Spinal cord (tissue), 9 donors: ENCODE measurements at regions not wholly inside any gene's neighbourhood (a gene's known extent, or its start where the extent isn't known, plus 50 kb on each side); places are given as distances from the start of the nearest gene placed in this dataset.

ENCODE experiments used
- DNase-seq, 6 donors: peaks; one replicate each; pipeline versions ENCODE4 v3.0.0 to v3.0.0-alpha.2; 2013 to 2015; ENCODE audit warnings: low spot score in 6 of 6, low read depth in 4 of 6
- H3K27ac ChIP-seq: one replicate; pipeline ENCODE4 v1.5.1; 2013; ENCODE audit warnings: low read depth, low read length, control low read depth
- H3K27me3 ChIP-seq: one replicate; pipeline ENCODE4 v1.6.1; 2013; ENCODE audit warnings: low read length; ENCODE audit not compliant: control insufficient read depth, insufficient read depth
- H3K36me3 ChIP-seq: one replicate; pipeline ENCODE4 v1.6.1; 2013; ENCODE audit warnings: low read length; ENCODE audit not compliant: control insufficient read depth, insufficient read depth
- H3K4me1 ChIP-seq: one replicate; pipeline ENCODE4 v1.6.1; 2013; ENCODE audit warnings: low read length; ENCODE audit not compliant: control insufficient read depth, insufficient read depth
- H3K4me3 ChIP-seq: one replicate; pipeline ENCODE4 v1.5.1; 2013; ENCODE audit warnings: low read depth, low read length, control low read depth
- H3K9me3 ChIP-seq: one replicate; pipeline ENCODE4 v1.6.1; 2013; ENCODE audit warnings: low read length; ENCODE audit not compliant: control insufficient read depth, insufficient read depth
- WGBS: methylation state at CpG from one replicate; pipeline ENCODE4 v1.1.5; 2013; ENCODE audit warnings: missing lambda C conversion rate; ENCODE audit not compliant: insufficient coverage; 5-methylcytosine and 5-hydroxymethylcytosine counted together
- donor health status: healthy.

GRCh38 chr13:44107357-44108121 is 227.8 kb downstream of the LACC1 start:
- WGBS, result 79% methylated on average over 7 of the region's 10 CpGs
- Histone ChIP-seq H3K27ac (no peak overlapping the region), H3K27me3 (no peaks in the 10 kb centered on the region)

GRCh38 chr13:44108331-44108858 is 228.7 kb downstream of the LACC1 start:
- H3K4me3 ChIP-seq, result no peak overlapping the region
- 78% methylated on average over 2 of the region's 2 CpGs for WGBS
- no peak overlapping the region for H3K27ac ChIP-seq

More at GRCh38 chr13:44107357-44108121, 227.8 kb downstream of the LACC1 start:
- no peaks in the 10 kb centered on the region for H3K36me3 ChIP-seq
- H3K4me3 ChIP-seq, result no peak overlapping the region
- no peaks in the 10 kb centered on the region for H3K9me3 ChIP-seq
- DNase-seq, result no peak
- peaks cover 5% of the 10 kb centered on the region for H3K4me1 ChIP-seq

GRCh38 chr13:44110091-44110621 is 230.5 kb downstream of the LACC1 start:
- Histone ChIP-seq H3K27me3 (no peaks in the 10 kb centered on the region), H3K36me3 (no peaks in the 10 kb centered on the region), H3K9me3 (no peaks in the 10 kb centered on the region), H3K4me3 (no peak overlapping the region), H3K27ac (no peak overlapping the region), H3K4me1 (no peaks in the 10 kb centered on the region)
- WGBS, result 75% methylated on average over 7 of the region's 7 CpGs
- DNase-seq, result no peak

More at GRCh38 chr13:44108331-44108858, 228.7 kb downstream of the LACC1 start:
- H3K36me3 ChIP-seq, result no peaks in the 10 kb centered on the region
- peaks cover 5% of the 10 kb centered on the region for H3K4me1 ChIP-seq
- H3K27me3 ChIP-seq, result no peaks in the 10 kb centered on the region
- no peaks in the 10 kb centered on the region for H3K9me3 ChIP-seq
- DNase-seq, result no peak

GRCh38 chr13:44111701-44112100 is 232.0 kb downstream of the LACC1 start:
- Histone ChIP-seq H3K36me3 (no peaks in the 10 kb centered on the region), H3K9me3 (no peaks in the 10 kb centered on the region), H3K27ac (peak overlapping the region; percentile 50), H3K27me3 (no peaks in the 10 kb centered on the region), H3K4me1 (no peaks in the 10 kb centered on the region), H3K4me3 (no peak overlapping the region)
- no peak for DNase-seq
- WGBS, result 78% methylated on average over 3 of the region's 3 CpGs

- Histone ChIP-seq H3K27ac (peak overlapping the region; percentile 44), H3K9me3 (no peaks in the 10 kb centered on the region), H3K36me3 (no peaks in the 10 kb centered on the region), H3K4me3 (no peak overlapping the region), H3K4me1 (no peaks in the 10 kb centered on the region), H3K27me3 (no peaks in the 10 kb centered on the region)
- DNase-seq, result peak in 1 of 6 donors; percentile 48
- no CpG with 5 or more reads among the region's 6 CpGs for WGBS
Measured at GRCh38 chr13:44112700-44113329, 233.1 kb downstream of the LACC1 start.

GRCh38 chr13:44116562-44117332 is 237.0 kb downstream of the LACC1 start:
- DNase-seq, result peak in 1 of 6 donors; percentile 44
- peak overlapping the region; percentile 21 for H3K27ac ChIP-seq
- 60% methylated on average over 2 of the region's 7 CpGs for WGBS
- H3K36me3 ChIP-seq, result no peaks in the 10 kb centered on the region
- H3K4me3 ChIP-seq, result no peak overlapping the region
- no peaks in the 10 kb centered on the region for H3K27me3 ChIP-seq
- H3K4me1 ChIP-seq, result peaks cover 13% of the 10 kb centered on the region
- no peaks in the 10 kb centered on the region for H3K9me3 ChIP-seq

GRCh38 chr13:44117351-44117750 is 237.6 kb downstream of the LACC1 start:
- Histone ChIP-seq H3K9me3 (no peaks in the 10 kb centered on the region), H3K27me3 (no peaks in the 10 kb centered on the region), H3K4me1 (peaks cover 13% of the 10 kb centered on the region), H3K36me3 (no peaks in the 10 kb centered on the region), H3K27ac (peak overlapping the region; percentile 21), H3K4me3 (no peak overlapping the region)
- DNase-seq, result no peak
- WGBS, result 60% methylated on average over 1 of the region's 3 CpGs

GRCh38 chr13:44117816-44118215 is 238.1 kb downstream of the LACC1 start:
- Histone ChIP-seq H3K36me3 (no peaks in the 10 kb centered on the region), H3K4me1 (peaks cover 13% of the 10 kb centered on the region), H3K4me3 (no peak overlapping the region), H3K27ac (no peak overlapping the region), H3K27me3 (no peaks in the 10 kb centered on the region), H3K9me3 (no peaks in the 10 kb centered on the region)
- no peak for DNase-seq
- WGBS, result no CpG with 5 or more reads among the region's 2 CpGs

GRCh38 chr13:44118881-44119280 is 239.2 kb downstream of the LACC1 start:
- H3K4me3 ChIP-seq, result no peak overlapping the region
- no peaks in the 10 kb centered on the region for H3K36me3 ChIP-seq
- H3K27me3 ChIP-seq, result no peaks in the 10 kb centered on the region
- peaks cover 13% of the 10 kb centered on the region for H3K4me1 ChIP-seq
- no peak for DNase-seq
- H3K27ac ChIP-seq, result no peak overlapping the region
- H3K9me3 ChIP-seq, result peaks cover 4% of the 10 kb centered on the region
